ENCODE measurements at regions not wholly inside any gene's neighbourhood (a gene's known extent, or its start where the extent isn't known, plus 50 kb on each side); places are given as distances from the start of the nearest gene placed in this dataset.

DNA sequence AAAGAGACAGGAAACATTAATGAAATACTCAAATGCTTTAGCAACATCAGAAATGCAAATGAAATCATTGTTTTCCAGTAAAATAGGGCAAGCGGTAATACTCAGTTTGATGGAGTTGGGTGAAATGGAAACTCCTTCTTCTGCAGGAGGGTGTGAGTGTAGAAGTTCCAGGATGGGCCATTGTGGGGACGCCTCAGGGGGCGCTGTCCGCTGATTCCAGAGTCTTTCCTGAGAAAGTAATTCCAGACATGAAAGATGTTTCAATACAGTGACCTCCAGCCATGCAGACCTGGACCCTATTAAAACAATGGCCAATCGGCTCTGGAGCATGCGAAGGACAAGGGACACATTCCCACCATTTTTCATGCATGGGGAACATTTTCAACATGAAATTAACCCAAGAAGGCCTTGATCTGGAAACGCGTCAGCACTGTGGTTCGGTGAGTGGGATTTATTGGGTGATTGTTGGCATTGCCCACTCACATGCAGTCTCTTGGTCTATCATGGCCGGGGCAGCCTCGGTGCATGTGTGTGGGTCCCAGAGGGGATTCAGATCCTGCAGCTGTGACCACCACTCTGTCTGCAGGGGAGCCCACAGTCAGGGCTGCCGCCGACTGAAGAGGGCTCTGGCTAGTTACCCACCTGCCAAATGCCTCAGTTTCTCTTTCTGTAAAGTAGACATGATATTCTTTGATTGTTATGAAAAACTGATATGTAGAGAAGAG is 132.6 kb upstream of the IRX4 start:
- DNase-seq, result no peak

DNA sequence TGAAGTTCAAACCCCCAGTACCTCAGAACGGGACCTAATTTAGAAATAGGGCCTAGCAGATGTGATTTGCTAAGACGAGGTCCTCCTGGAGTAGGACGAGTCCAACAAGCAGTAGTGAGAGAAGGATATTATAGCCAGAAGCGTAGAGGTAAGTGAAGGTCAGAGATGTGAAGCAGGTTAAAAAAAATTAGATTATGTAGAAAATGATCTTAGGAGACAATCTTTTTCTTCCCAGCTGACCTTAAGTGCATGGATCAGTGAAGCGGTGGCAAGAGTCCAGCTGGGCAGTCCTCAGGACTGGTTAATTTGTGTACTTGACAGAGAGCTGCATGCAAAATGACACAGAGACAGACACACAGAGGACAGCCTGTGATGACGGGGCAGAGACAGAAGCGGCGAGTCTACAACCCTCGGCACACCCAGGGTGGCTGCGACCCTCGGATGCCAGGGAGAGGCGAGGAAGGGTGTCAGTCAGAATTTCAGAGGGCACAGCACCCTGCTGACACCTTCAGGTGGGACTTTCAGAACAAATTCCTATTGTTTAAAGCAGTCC is 131.4 kb upstream of the IRX4 start:
- no peak for DNase-seq

DNA sequence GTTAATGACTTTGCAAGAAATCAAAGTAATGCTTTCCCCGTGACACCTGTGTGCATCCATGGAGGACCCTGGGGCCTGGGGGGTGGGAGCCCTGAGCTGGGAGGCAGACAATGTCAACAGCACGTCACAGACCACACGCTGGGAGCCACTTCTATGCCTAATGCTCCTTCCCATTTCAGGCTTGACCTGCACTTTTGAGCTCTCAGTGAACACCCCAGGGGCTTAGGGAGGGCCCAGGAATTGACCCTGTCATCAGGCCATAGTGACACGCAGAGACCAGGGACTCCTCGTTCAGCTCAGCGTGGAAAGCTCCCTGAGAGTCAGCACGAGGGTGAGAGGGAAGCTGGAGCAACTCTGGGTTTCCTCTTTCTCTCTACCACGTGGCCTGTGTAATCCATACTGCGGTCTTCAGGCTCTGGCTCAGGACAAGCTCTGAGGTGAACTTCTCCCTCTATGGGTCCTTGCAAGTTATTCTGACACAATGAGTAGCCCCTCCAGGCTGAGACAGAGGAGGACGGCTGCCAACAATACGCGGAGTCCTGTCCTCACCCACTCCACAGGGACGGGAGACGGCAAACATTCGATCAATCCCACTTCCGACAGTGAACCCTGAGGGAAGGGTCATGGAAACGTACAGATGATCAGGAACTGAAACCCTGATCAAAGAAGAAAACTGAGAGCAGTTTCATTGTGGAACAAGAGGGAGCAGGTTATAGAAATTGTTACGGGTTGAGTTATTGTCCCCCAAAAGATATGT is 130.8 kb upstream of the IRX4 start:
- DNase-seq, result no peak

DNA sequence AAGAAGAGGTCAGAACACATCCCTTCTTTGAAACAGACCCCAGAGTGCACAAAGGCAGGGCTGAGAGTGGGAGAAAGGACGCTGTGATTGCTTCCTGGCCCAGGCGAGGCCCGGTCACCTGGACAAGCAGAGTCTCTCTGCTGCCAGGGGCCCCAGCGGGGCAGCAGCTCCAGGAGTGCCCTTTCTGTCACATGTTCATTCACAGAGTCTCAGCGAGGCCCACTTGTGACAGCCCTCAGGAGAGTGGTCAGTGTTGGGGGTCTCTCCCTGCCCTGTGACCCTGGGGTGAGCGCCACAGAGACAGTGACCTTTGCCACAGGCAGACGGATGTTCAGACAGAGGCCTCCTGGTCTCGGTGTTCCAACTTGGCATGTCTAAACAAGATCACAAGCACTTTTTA is 130.2 kb upstream of the IRX4 start:
- no peak for DNase-seq

DNA sequence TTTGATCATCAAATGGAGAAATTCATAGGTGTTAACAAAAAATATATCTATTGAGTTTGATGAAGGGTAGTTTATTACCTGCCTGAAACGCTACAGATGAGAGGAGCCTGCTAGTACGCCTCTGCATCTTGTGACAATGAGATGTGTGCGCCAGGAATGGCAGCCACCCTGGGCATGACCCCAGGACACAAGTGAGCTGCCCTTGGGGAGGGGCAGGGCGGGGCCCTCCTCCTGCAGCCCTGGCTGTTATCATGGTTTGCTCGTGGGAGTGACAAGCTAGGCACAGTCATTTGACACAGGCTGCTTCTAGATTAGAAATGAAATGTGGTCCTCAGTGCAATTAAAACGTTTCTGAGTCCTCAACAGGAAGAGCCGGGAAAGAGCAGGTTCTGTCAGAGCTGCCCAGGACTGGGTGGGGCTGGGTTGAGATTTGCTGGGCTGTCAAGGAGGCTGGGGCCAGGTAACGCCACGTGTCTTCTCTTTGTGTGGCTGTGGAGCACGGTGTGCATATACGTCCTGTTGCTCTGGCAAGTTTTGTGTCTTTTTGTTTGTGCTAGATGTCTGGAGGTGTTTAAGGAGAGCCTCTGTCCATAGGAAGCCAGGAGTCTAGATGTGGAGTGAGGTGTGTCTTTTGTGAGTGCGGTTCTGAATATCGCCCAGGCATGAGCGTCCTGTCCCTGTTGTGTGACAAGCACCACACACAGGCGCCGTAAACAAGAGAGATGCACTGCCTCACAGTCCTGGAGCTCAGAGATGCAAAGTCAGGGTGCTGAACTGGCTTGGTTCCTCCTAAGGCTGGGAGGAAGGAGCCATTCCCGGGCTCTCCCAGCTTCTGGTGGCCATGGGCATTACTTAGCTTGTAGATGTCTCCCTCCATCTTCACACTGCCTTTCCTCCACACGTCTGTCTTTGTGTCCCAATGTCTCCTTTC is 129.0 kb upstream of the IRX4 start:
- no peak for DNase-seq

DNA sequence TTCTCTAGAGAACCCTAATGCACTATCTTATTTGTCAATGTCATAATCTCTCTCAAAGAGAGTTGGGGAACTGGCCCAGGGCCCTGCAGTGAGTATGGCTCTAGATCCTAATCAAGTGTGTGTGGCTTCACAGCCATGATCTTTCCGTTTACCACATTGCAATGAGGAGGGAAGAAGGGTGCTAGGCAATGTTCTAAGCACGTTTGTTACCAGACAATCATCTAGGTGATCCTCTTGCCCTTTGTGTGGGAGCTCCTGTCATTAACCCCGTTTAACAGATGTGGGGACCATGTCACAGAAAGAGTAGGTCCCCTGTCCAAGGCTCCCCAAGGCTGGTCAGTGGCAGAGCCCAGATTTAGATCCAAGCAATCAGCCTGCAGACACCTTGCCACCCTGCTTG is 128.2 kb upstream of the IRX4 start:
- no peak for DNase-seq

DNA sequence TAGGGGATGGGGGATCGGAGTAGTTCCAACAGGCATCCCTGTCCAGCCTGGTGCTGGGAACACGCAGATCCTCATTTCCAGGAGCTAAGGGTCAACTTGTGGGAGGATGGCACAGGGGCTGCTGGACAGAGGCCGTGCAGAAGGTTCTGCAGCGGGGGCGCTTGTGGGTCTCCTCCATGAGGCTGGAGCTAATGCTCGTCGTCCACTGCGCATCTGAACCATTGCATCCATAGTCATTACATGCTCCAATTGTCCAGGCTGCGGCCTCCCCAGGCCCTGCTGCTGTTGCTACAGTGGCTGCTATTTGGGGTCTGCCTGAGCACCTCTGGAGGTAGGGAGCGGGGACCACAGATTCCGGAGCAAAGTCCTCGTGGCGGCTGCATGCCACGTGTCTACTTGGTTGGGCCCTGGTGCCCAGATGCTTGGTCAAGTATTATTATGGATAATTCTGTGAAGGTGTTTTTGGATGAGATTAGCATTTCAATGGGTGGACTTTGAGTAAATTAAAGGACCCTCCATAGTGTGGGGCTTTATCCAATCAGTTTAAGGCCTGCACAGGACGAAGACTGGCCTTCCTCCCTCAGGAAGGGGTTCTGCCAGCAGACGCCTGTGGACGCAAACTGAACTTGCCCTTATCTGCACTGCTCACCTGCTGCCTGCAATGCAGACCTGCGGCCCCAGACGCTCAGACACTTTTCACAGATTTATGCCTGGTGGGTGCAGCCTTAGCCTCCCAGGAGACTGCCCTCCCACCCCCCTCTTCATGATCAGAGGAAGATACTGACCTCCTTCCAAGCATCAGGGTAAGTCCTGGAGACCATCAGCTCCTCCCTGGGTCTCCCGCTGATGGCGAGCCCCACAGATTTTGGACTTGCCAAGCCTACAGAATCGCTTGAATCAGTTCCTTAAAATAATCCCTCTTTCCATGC is 127.5 kb upstream of the IRX4 start:
- DNase-seq, result no peak

DNA sequence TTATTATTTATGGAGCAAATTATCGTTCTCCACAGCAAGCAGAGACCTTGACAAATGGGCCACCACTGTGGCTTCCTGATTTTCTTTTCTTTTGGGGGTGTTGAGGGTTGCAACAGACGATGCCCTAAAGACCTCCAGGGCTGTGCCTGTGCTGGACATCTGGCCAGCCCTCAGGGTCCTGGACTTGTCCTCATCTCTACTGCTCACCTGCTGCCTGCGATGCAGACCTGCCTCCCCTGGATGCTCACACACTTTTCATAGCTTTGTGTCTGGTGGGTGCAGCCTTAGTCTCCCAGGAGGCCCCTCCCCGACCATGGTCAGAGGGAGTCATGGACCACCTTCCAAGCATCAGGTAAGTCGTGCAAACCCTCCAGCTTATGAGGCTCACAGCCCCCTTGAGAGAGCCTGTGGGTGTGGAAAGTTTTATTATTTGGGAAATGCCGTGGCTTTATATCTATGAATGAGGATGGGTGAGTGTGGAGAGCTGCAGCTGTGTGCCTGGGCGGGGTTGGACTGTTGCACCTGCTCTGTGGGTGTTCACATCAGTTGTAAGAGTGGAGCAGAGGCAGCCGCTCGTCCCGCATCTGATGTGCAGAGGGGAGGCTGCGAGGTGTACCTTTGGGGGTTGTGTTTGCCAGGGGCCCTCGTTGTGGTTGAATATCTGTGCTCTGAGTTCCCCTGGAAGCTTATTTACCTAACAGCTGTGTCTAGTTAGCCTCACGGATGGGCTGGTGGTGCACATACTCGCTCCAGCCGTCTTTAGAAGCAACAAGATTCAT is 126.3 kb upstream of the IRX4 start:
- no peak for DNase-seq

DNA sequence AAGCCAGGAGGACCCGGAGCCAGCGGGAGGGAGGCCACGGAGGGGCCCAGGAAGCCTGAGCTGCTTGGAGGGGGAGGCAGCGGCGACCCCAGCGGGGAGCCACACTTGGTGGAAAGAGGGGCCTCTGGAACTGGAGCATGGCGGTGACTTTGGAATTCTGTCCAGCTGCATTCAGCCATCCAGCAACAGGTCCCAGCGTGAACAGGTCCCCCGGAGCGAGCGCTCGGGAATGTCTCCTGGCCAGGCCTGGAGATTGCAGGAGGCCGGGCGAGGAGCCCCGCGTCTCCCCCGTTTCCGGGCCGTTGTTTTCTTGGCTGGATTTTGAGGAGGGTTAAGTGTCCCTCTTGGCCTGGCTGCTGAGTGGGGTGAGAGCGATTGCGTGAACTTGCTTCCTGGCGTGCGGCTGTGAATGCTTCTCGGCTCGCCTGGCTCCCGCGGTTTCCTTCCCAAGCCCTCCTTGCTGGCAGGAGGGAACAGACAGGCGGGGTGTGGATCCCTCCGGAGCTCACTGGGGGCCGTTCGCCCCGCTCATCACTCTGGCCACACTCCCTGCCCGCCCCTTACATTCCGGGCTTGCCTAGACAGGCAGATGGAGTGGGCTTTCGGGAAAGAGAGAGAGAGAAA is 125.3 kb upstream of the IRX4 start:
- no peak for DNase-seq

DNA sequence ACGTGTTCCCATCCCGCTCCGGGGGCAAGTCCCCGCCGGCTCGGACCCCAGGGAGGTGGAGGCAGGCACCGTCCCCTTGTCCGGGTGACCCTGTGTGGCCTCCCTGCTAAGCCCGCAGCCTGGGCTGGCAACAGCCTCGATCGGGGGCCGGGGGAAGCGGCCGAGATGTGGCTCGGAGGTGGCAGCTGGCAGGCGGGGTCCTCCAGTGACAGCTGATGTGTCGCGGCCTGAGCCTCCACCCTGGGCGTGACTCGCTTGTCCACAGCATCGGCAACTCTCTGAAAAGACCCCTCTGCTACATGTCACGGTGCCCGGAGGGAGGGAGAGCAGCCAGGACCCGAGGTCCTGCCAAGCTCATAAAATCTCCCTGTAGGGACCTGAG is 124.8 kb upstream of the IRX4 start:
- no peak for DNase-seq

DNA sequence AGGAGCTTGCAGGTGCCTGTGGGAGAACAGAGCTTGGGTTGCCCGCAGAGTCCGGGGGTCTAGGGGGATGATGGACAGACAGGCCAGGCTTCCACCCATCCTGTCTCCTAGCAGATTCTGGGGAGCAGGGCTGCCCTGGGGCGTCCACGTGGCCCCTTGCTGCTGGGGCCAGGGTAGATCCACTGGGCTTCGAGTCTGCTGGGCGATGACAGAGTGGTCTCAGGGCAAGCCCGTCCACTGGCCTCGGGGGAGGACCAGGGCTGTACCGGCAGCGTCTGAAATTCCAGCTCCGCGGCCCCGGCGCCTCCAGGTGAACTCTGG is 124.2 kb upstream of the IRX4 start:
- DNase-seq, result no peak

DNA sequence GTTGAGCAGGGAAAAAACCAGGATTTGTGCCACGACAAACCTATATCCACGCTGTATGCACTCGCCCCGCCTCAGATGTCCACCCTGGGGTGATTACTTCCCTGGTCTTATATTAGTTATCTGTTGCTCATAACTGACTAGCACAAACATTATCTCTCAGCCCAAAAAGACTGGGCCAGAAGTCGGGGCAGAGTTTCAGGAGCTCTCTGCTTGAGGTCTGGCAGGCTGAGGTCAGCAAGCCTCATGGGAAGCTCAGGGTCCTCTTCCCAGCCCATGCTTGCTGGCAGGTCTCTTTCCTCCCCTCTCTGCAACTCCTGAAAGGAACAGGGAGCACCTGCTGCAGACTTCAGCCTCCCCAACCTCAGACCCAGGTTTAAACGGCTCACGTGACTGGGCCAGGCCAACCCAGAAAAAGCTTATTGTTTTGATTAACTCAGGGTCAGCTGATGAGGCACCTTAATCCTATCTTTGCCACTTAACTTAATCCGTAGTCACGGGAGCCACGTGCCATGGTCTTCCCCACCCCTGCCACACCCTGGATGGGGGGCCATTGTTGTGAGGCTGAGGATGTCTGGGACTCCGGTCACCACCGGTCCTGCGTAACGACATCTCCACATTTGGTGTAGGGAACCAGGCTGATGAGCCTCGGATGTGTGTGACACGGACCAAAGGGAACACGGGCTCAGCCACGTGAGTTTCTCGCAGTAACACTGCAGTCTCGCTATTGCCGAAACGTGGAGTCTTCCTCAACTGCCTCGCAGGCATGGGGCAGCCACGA is 123.7 kb upstream of the IRX4 start:
- no peak for DNase-seq

DNA sequence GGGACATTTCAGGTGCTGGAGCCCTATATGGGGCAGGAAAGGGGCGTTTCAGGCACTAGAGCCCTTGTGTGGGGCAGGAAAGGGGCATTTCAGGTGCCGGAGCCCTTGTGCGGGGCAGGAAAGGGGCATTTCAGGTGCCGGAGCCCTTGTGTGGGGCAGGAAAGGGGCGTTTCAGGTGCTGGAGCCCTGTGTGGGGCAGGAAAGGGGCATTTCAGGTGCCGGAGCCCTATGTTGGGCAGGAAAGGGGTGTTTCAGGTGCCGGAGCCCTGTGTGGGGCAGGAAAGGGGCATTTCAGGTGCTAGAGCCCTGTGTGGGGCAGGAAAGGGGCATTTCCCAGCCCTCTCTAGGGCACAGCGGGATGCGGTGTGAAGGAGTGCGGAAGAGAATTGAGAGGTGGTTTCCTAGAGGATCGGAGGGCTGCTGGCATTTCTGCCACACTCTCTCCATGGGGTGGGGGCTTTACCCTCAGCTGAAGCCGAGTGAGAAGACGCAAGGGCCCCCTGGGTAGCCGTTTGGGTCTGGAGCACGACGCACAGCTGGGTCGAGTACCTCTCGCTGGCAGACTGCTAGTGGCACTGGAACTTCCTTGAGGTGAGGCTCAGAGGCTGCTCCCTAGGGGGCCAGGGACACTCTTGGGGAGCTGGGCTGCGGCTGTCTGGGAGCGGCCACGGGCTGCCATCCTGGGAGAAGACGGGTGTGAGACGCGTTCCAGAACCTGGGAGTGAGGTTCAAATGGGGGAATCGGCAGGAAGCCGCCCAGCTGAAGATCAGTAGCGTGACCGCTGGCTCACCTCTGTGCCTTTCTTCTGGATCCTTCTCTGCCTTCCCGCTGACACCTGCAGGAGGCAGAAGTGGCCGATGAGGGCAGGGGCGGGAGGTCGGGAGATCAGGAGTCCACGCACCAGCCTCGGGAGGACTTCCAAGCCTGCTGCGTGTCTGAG is 122.6 kb upstream of the IRX4 start:
- no peak for DNase-seq

DNA sequence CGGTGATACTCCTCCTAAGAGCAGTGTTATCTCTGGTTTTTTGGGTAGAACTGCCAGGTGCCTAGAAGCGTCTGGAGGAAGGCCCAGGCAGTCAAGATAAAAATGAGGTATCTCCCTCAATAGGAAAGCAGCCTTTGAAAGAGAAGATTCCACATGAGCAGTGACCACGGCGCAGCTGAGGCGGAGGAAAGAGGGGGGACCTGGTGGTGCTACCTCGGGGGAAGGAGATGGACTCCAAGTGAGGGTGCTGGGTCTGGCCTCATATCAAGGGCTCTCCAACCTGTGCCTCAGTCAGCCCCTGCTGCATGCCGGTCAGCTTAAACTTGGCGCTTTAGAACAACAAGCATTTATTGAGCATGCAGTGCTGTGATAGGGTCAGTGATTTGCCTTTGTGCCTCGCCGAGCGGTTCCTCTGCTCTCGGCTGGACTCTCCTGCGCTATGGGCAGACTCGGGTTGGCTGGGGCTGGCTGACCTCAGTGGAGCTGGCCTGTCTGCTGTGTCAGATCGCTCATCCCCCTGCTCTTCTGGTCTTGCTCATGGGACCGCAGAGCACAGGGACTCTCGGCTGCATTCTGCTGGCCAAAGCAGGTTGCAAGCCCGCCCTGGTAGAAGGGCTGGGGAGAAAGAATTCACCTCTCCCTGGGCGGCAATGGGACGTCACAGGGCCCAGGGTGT is 121.1 kb upstream of the IRX4 start:
- no peak for DNase-seq

DNA sequence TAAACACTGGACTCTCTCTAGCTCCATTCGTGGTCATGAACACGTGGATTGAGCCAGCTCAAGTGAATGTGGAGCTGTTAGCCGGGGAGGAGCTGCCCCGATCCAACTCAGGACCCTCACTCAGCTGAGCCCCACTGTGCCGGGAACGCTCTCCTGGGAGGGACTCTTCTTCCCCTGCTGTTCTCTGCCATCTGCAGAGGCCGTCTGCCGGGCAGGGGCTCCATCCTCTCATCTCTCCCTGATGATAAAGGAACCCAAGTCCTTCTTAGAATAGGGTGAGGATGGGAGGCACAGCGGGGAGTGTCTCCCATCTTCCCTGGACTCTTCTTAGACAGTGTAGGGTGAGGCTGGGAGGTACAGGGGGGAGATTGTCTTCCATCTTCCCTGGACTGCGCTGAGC is 120.5 kb upstream of the IRX4 start:
- no peak for DNase-seq

DNA sequence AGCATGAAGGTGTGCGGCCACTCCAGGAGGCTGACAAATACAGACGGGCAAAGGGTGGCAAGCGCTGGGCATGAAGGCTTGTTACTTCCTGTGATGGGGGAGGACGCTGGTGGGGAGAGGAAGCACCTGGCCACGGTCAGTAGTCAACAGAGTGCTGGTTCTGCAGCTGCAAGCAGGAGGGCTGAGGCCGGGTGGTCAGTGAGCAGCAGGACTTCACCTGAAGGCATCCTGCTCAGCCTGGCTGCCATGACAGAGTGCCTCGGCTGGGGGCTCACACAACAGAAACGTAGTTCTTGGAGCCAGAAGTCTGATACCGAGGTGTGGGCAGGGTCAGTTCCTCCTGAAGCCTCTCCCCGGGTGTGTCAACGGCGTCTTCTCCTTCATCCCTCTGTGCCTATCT is 118.6 kb upstream of the IRX4 start:
- DNase-seq, result no peak

DNA sequence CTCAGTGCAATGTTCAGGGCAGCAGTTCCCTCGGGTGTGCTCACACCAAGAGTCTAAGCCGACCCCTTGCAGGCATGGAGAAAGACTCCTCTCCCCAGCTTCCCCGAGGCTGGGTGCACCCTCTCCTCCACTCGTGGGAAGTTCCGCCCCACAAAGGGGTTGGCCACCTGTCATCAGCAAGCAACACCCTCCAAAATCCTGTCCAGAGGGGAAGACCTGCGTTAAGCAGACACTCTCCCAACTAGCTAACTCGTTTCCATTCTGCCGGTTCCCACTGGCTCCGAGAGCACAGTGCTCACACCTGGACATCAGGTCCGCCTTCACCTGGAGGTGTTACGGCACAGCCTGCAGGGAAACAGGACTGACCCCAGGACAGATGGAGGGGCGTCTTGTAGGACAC is 117.9 kb upstream of the IRX4 start:
- no peak for DNase-seq
